ENCODE measurements at regions not wholly inside any gene's neighbourhood (a gene's known extent, or its start where the extent isn't known, plus 50 kb on each side); places are given as distances from the start of the nearest gene placed in this dataset.
A peak's percentile ranks its signal among the peaks of the same experiment; 100 is the strongest.

DNA sequence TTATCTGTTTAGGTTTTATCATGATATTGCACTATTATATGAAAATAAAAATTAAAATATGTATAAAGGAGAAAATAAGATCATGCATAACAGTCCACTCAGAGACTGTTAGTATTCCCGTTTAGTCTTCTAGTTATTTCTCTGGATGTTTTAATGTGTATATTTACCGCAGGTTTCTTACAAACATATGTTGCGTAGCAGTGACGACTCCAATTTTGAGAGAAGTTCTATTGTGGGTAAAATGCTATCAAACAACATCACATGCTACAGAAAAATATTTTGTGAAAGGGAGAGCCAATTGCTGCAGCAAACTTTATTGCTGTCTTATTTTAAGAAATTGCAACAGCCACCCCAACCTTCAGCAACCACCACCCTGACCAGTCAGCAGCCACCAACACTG is 72.4 kb upstream of the NXT1 start:
- DNase-seq = no peak

GRCh38 chr20:23277316-23277715 is 73.3 kb upstream of the NXT1 start:
- no peak for DNase-seq

- DNase-seq = no peak
These were observed 76.8 kb upstream of the NXT1 start for GRCh38 chr20:23273776-23274175.

- no peak for DNase-seq
These were observed 78.2 kb upstream of the NXT1 start for GRCh38 chr20:23272176-23273029.

GRCh38 chr20:23270382-23270911 is 80.1 kb upstream of the NXT1 start:
- peak; percentile 72 for DNase-seq

DNA sequence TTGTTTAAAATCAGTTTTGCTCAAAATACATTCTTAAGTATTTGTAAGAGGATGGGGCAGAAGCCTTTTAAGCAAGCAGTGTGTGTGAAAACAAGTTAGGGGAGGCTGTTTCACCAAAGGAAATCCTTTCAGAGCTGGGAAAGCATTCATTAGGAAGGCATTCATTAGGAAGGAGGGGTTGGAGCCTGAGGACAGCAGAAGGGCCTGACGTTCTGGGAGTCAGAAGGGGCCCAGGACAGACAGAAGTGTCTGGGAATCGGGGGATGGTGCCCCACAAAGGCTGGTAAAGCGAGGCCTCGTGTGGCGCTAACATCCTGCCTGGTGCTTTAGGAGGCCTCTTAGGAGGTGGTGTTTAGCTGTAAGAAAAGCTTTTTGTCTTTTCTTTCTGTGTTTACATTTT is 80.6 kb upstream of the NXT1 start:
- DNase-seq = no peak

DNA sequence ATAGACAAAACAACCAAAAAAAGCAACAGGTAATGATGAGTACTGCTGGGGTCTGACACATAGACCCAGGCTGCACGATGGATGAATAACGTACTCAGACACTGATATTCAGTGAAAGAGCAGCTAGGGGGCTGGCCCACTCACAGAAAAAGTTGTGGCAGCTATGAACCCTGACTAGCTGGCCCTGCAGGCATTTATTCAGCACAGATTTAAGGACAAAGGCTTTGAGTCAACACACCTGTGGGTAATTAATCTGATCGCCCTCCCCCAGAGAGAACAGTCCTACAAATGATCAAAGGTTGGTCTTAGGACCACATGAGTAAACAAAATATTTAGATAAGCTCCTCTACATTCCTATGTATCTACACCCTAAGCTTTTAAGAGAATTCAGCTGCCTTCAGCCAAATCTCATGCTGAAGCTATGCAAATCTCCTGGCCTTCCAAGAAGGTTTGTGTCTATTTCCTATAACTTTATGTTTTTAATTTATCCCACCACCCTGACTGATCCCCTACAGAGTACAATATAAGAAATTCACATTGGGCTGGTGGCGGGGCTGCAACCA is 81.7 kb upstream of the NXT1 start:
- no peak for DNase-seq

DNA sequence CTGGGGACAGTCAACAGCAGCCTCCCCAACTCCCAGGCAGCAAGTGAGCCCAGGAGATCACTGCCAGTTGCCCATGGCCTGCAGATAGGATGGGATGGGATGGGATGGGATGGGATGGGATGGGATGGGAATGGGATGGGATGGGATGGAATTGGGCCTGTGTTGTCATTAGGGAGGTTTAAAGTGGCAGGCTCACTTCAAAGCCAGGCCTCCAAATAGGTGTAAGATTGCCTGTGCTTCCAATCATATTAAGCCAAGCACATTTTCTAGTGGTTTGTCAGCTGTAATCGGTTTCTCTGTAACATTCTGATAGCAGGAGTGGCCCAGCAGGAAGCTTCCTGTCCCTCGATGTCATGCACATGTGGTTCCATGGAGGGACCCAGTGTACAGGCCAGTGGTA is 82.7 kb upstream of the NXT1 start:
- DNase-seq = no peak

- DNase-seq = no peak
These were observed 83.8 kb upstream of the NXT1 start for GRCh38 chr20:23266530-23267398.

DNA sequence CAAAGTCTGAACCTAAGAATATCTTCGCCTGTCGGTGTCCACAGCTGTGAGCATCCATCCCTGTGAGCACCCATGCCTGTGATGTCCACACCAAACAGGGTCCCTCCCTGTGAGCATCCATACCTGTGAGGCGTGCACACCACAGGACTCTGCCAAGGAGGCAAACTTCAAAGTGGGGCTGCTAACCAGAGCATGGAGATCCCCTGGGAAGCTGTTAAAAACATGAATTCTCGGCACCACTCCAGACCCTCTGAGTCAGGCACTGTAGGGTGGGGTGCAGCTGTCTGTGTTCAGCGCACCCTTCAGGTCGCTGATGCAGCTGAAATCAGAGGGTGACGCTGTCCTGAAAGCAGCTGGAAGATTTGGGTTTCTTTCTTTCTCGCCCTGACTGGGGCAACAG is 85.4 kb upstream of the NXT1 start:
- peak; percentile 36 for DNase-seq

DNA sequence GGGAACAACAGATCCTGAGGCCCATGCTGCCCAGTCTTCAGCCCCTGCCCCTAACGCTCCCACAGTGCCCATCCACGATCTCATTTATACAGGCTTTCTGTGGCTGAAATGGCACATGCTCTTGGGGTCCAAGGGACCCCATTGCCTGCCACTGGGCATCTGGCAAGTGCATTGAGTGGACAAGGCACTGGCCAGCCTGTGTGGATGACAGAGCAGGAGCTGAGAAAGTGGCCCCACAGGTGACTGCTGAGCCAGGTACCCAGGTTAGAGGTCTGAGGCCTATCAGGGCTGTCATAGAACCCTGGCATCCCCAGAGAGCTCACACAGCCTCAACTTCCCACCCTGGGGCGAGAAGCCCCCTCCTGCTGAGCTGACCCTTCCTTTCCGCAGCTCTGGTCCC is 86.0 kb upstream of the NXT1 start:
- DNase-seq = no peak

GRCh38 chr20:23260181-23260840 is 90.3 kb upstream of the NXT1 start:
- no peak for DNase-seq

DNA sequence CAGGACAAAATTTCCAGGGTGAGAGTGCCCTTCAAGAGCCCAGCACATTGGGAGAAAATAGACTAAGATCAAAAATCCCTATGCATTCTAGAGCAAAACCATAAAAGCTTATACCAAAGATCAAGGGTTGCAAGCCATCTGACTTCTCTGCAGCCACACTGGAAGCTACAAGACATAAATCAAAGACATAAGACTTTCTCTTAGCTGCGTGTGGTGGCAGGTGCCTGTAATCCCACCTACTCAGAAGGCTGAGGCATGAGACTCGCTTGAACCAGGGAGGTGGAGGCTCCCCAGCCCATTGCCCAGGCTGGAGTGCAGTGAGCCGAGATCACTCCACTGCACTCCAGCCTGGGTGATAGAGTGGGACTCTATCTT is 91.9 kb upstream of the NXT1 start:
- DNase-seq = no peak

GRCh38 chr20:23257848-23258746 is 92.5 kb upstream of the NXT1 start:
- DNase-seq = peak; percentile 90

- DNase-seq = no peak
These were observed 93.4 kb upstream of the NXT1 start for GRCh38 chr20:23257106-23257761.

GRCh38 chr20:23255716-23256385 is 94.7 kb upstream of the NXT1 start:
- DNase-seq = peak; percentile 30

DNA sequence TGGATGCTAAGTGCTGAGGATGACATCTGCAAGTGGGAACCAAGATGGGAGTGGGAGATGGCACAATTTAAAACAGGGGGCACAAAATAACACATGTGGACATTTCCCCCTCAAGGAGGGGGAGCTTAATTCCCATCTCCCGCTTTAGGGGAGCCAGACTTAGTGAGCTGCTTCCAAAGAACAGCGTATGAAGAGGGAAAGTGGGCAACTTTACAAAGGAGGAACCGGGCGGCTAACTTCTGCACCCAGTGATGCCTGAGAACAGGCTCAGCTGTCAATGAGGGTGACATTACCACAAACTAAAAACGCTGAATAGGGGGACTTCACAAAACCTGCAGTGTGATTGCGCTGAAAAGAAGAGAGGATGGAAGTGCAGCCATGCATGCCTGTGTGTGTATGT is 95.5 kb upstream of the NXT1 start:
- no peak for DNase-seq

GRCh38 chr20:23254505-23254904 is 96.1 kb upstream of the NXT1 start:
- no peak for DNase-seq

GRCh38 chr20:23254034-23254433 is 96.6 kb upstream of the NXT1 start:
- no peak for DNase-seq

- no peak for DNase-seq
These were observed 97.1 kb upstream of the NXT1 start for GRCh38 chr20:23253524-23253923.

- no peak for DNase-seq
These were observed 98.8 kb upstream of the NXT1 start for GRCh38 chr20:23251779-23252178.

All from fibroblast of skin of right quadriceps (primary cell).